Left lung (tissue), 4 donors: ENCODE measurements at regions not wholly inside any gene's neighbourhood (a gene's known extent, or its start where the extent isn't known, plus 50 kb on each side); places are given as distances from the start of the nearest gene placed in this dataset.

Experiments
- ATAC-seq: fragments of 200-7000 bp; cut with Tn5 transposase; one replicate; pipeline ENCODE4 v1.9.1; 2020; ENCODE audit warnings: moderate library complexity
- DNase-seq, 4 donors: peaks; one replicate each; pipeline ENCODE4 v3.0.0-alpha.2; 2013 to 2020
- H3K27ac ChIP-seq, 2 donors: fragments of 200-600 bp; sonication (generic) in 1 of 2; one replicate each; pipeline versions ENCODE4 v1.5.0 to v1.8.0; 2020 to 2021
- H3K27me3 ChIP-seq, 2 donors: fragments of 200-600 bp; sonication (generic) in 1 of 2; one replicate each; pipeline versions ENCODE4 v1.5.0 to v1.8.0; 2020 to 2021
- H3K36me3 ChIP-seq, 2 donors: fragments of 200-600 bp; sonication (generic) in 1 of 2; one replicate each; pipeline versions ENCODE4 v1.5.0 to v1.8.0; 2020 to 2021
- H3K4me1 ChIP-seq, 2 donors: fragments of 200-600 bp; one replicate each; pipeline ENCODE4 v1.8.0; 2021
- H3K4me3 ChIP-seq, 2 donors: fragments of 200-600 bp; sonication (generic) in 1 of 2; one replicate each; pipeline versions ENCODE4 v1.5.0 to v1.8.0; 2020 to 2021; ENCODE audit warnings: mild to moderate bottlenecking in 1 of 2
- H3K9me3 ChIP-seq, 2 donors: fragments of 200-600 bp; sonication (generic) in 1 of 2; one replicate each; pipeline versions ENCODE4 v1.5.0 to v1.8.0; 2020 to 2021
- intact Hi-C, 2 donors: fragments of 100-400 bp; cut with DNase I; formaldehyde crosslinking; loops; one replicate each; pipeline versions ENCODE4 v1.11.2 to v1.14.2; 2022
- TF ChIP-seq, protein P1 (sequence below), 2 donors: fragments of 200-600 bp; sonication (generic) in 1 of 2; IDR thresholded peaks; one replicate each; pipeline versions ENCODE4 v1.5.0 to v1.8.0; 2021; ENCODE audit warnings: antibody characterized with exemption in 2 of 2
- donor health status: DM: no; HTN: yes; CAD: no.
- donor health status: DM: no; HTN: no; CAD: no.

DNA sequence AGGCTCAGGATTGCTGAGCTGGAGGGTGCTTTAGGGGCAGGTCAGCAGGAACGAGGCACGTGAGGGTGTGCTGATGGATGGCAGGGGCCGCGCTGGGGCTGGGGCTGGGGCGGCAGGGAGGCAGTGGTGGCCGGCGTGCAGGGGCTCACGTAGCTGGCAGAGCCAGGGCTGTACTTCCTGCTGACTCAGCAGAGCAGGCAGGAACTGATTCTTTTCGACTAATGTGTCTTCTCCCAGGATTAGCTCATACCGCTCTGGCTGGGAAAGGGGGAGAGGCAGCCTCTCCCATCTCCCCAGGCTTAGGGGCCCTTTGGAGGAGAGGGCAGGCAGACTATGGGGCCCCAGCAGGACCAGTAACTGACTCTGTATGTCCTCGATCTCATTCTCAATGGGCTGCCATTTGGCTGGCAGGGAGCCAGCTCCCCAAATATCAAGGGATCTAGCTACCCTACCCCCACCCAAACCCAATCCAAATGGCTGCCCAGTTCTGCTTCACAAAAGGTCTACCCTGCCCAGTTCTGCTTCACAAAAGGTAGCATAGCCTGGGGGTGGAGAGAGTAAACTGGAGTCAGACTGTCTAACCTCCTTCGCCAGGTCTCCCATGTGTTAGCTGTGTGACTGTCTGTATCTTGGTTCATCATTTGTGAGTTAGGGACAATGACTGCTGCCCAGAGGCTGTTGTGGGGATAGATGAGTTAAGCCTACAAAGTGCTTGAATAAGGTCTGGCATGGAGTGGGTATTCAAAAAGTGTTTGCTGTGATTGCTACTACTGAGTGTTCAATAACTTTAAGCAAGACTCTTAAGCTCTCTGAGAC is 100.1 kb upstream of the SLC2A1 start:
- ATAC-seq, result peak; percentile 74
- DNase-seq, result peak in 2 of 4 donors; percentile 52 to 86

DNA sequence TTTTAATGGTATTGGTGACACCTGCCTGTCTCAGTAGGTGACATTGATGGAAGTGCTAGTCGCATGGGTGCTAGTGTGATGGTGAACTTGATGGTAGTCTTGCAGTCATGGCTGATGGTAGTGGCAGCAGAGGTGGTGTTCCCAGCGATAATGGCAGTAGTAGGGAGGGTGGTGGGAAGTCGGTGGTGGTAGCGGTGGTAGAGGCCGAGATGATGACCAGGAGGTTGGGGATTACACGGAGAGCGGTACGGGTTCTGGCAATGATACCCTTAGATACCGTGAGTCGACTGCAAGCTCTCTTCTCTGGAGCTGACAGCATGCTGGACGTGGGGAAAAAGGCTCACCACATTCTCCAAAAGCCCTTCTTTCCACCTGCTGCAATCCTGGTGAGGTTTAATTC is 99.4 kb upstream of the SLC2A1 start:
- no peak for DNase-seq
- no peaks in the 10 kb centered on the region for H3K36me3 ChIP-seq
- no peaks in the 10 kb centered on the region for H3K9me3 ChIP-seq
- intact Hi-C loops, result no loop called here
- H3K27me3 ChIP-seq, result peaks cover 0 to 11% of the 10 kb centered on the region in 2 donors
- peaks cover 0 to 6% of the 10 kb centered on the region in 2 donors for H3K4me1 ChIP-seq
- no peak overlapping the region for H3K27ac ChIP-seq
- no peak for ATAC-seq
- H3K4me3 ChIP-seq, result no peak overlapping the region
- TF ChIP-seq, protein P1, sequence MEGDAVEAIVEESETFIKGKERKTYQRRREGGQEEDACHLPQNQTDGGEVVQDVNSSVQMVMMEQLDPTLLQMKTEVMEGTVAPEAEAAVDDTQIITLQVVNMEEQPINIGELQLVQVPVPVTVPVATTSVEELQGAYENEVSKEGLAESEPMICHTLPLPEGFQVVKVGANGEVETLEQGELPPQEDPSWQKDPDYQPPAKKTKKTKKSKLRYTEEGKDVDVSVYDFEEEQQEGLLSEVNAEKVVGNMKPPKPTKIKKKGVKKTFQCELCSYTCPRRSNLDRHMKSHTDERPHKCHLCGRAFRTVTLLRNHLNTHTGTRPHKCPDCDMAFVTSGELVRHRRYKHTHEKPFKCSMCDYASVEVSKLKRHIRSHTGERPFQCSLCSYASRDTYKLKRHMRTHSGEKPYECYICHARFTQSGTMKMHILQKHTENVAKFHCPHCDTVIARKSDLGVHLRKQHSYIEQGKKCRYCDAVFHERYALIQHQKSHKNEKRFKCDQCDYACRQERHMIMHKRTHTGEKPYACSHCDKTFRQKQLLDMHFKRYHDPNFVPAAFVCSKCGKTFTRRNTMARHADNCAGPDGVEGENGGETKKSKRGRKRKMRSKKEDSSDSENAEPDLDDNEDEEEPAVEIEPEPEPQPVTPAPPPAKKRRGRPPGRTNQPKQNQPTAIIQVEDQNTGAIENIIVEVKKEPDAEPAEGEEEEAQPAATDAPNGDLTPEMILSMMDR (IDR thresholded peaks at IDR 0.05), result no peak

More for the DNA sequence above, 100.1 kb upstream of the SLC2A1 start:
- Histone ChIP-seq H3K4me1 (peaks cover 0 to 6% of the 10 kb centered on the region in 2 donors), H3K9me3 (no peaks in the 10 kb centered on the region), H3K27ac (no peak overlapping the region), H3K36me3 (no peaks in the 10 kb centered on the region), H3K4me3 (no peak overlapping the region), H3K27me3 (peaks cover 0 to 11% of the 10 kb centered on the region in 2 donors)
- intact Hi-C loops, result no loop called here
- TF ChIP-seq, protein P1 (IDR thresholded peaks at IDR 0.05), result no peak

DNA sequence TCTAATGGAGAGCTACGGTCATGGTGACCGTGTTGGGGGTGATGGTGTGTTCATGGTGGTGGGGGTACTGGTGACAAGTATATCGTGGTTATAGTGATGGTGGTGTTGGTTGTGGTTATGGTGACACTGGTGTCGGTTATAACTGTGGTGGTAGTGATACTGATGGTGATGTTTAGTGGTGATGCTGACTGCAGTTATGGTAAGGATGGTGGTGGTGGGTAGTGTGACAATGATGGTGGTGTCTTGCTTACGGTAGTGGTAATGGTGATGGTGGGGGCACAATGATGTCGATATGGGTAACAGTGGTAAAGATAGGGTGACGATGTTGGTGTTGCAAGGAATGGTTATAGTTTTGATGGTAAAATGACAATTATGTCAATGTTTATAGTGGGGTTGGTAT is 98.9 kb upstream of the SLC2A1 start:
- H3K9me3 ChIP-seq, result no peaks in the 10 kb centered on the region
- intact Hi-C loops, result no loop called here
- H3K27me3 ChIP-seq, result peaks cover 0 to 11% of the 10 kb centered on the region in 2 donors
- DNase-seq (no peak), ATAC-seq (no peak)
- H3K36me3 ChIP-seq, result no peaks in the 10 kb centered on the region
- H3K4me1 ChIP-seq, result peaks cover 0 to 6% of the 10 kb centered on the region in 2 donors
- TF ChIP-seq, protein P1 (IDR thresholded peaks at IDR 0.05), result no peak
- H3K4me3 ChIP-seq, result no peak overlapping the region
- no peak overlapping the region for H3K27ac ChIP-seq

DNA sequence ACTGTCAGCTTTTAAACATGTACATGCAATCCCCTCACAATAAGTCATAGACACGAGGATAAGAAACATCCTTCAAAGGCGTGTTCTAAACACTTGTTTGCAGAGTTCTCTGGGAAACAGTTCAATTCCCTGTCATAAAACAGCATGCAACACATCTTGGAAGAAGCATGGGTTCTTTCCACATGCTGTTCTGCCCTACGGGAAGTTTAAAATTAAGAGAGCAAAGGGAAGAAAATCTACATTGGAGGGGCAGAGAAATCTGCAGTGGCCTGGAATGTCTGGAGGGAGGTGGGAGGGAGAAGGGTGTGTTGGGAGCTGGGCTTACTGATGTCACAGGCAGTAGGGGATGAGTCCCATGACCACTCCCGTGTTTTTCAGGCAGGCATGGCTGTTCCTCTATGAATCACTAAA is 98.3 kb upstream of the SLC2A1 start:
- Histone ChIP-seq H3K36me3 (no peaks in the 10 kb centered on the region), H3K4me1 (peaks cover 0 to 6% of the 10 kb centered on the region in 2 donors), H3K27me3 (peaks cover 0 to 11% of the 10 kb centered on the region in 2 donors), H3K9me3 (no peaks in the 10 kb centered on the region), H3K4me3 (no peak overlapping the region), H3K27ac (no peak overlapping the region)
- DNase-seq, result peak in 2 of 4 donors; percentile 74 to 85
- TF ChIP-seq, protein P1 (IDR thresholded peaks at IDR 0.05), result no peak
- intact Hi-C loops, result no loop called here
- ATAC-seq, result peak; percentile 52

DNA sequence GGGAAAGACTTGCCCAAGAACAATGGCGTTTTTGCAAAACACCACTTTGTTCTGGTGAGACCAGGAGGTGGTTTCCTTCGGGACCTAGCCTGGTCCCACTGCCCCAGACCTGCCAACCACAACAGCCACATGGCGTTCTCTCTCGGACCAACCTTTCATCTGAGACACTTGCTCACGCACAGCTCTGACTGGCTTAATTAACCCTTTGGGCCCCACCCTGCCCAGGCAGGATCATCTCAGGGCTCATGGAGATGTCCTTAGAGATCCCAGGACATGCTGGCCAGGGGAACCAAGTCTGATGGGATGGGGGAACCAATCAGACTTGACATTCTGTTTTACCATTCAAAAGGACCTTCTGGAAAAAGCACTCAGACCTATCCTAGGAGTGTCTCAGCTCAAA is 97.8 kb upstream of the SLC2A1 start:
- Histone ChIP-seq H3K9me3 (no peaks in the 10 kb centered on the region), H3K4me1 (peaks cover 0 to 6% of the 10 kb centered on the region in 2 donors), H3K27me3 (peaks cover 0 to 11% of the 10 kb centered on the region in 2 donors), H3K27ac (no peak overlapping the region), H3K36me3 (no peaks in the 10 kb centered on the region), H3K4me3 (no peak overlapping the region)
- DNase-seq, result no peak
- ATAC-seq, result no peak
- TF ChIP-seq, protein P1 (IDR thresholded peaks at IDR 0.05), result no peak
- intact Hi-C loops, result no loop called here
